DOHH2 (cell line): ENCODE measurements at regions not wholly inside any gene's neighbourhood (a gene's known extent, or its start where the extent isn't known, plus 50 kb on each side); places are given as distances from the start of the nearest gene placed in this dataset.

Experiments
- EZH2phosphoT487 ChIP-seq: fragments of 200-600 bp; sonication (generic); IDR thresholded peaks from 2 replicates; pipeline ENCODE4 v1.6.1; 2017; ENCODE audit warnings: borderline replicate concordance, mild to moderate bottlenecking, antibody characterized with exemption, low read length, moderate library complexity, mixed read lengths
- TF ChIP-seq, protein P1 (sequence below): fragments of 200-600 bp; sonication (generic); IDR thresholded peaks from one replicate; pipeline ENCODE4 v1.5.1; 2014; ENCODE audit warnings: antibody characterized with exemption, mild to moderate bottlenecking, low read depth, low read length; ENCODE audit not compliant: poor library complexity, severe bottlenecking

- TF ChIP-seq, protein P1, sequence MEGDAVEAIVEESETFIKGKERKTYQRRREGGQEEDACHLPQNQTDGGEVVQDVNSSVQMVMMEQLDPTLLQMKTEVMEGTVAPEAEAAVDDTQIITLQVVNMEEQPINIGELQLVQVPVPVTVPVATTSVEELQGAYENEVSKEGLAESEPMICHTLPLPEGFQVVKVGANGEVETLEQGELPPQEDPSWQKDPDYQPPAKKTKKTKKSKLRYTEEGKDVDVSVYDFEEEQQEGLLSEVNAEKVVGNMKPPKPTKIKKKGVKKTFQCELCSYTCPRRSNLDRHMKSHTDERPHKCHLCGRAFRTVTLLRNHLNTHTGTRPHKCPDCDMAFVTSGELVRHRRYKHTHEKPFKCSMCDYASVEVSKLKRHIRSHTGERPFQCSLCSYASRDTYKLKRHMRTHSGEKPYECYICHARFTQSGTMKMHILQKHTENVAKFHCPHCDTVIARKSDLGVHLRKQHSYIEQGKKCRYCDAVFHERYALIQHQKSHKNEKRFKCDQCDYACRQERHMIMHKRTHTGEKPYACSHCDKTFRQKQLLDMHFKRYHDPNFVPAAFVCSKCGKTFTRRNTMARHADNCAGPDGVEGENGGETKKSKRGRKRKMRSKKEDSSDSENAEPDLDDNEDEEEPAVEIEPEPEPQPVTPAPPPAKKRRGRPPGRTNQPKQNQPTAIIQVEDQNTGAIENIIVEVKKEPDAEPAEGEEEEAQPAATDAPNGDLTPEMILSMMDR: no peak
- no peak for TF ChIP-seq EZH2phosphoT487
Observed at GRCh38 chr3:30964612-30965011, 70.2 kb upstream of the GADL1 start.
